ENCODE measurements at regions not wholly inside any gene's neighbourhood (a gene's known extent, or its start where the extent isn't known, plus 50 kb on each side); places are given as distances from the start of the nearest gene placed in this dataset.
A peak's percentile ranks its signal among the peaks of the same experiment; 100 is the strongest.
"Not testable (repeated sequence)": the region's sequence is repeated elsewhere in the genome, so short reads cannot be mapped to it uniquely, and the experiment has no call there.

DNA sequence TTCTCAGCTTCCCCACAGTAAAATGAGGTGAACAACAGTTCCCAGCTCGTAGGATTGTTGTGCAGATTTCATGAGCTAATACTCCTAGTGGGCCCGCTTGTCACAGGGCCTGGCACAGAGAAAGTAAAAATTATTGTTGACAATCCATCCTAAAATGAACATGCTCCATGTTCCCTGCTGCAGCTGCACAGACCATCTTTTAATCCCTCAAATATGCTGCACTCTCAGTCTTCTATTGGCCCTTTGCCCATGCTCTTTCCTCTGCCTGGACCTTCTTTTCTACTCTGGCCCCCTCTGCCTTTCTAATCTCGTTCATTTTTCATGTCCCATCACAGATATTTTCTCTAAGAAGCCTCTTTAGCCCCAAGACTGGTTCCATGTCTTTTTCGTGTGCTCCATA is 117.7 kb upstream of the NR3C1 start:
- no peak for DNase-seq

DNA sequence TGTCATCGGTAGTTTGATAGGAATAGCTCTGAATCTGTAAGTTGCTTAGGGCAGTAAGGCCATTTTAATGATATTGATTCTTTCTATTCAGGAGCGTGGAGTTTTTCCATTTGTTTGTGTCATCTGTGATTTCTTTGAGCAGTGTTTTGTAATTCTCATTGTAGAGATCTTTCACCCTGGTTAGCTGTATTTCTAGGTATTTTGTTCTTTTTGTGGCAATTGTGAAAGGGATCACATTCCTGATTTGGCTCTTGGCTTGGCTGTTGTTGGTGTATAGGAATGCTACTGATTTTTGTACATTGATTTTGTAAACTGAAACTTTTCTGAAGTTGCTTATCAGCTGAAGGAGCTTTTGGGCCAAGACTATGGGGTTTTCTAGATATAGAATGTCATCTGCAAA is 115.7 kb upstream of the NR3C1 start:
- DNase-seq: not testable (repeated sequence)

GRCh38 chr5:143517824-143518223 is 114.3 kb upstream of the NR3C1 start:
- DNase-seq: not testable (repeated sequence)

GRCh38 chr5:143516249-143516648 is 112.8 kb upstream of the NR3C1 start:
- no peak for DNase-seq

DNA sequence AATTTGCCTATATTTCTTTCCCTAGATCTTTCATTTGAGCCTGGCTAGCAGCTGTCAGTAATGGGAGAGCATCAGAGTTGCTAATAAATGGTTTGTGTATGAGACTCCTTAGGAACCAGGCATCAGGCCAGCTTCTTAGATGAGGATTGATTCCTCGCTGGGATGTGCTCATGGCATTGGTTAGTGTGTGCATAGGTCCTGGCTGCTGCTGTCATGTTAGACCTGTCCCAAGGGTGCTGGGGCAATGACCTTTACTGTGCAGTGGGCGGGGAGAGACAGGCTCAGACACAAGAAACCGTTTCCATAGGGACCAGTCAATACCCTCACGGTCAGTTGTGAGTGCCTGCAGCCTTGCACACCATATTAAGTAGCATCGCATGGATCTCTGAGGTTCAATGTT is 112.3 kb upstream of the NR3C1 start:
- DNase-seq: peak; percentile 24

- no peak for DNase-seq
Observed at GRCh38 chr5:143514616-143515335, 111.3 kb upstream of the NR3C1 start.

DNA sequence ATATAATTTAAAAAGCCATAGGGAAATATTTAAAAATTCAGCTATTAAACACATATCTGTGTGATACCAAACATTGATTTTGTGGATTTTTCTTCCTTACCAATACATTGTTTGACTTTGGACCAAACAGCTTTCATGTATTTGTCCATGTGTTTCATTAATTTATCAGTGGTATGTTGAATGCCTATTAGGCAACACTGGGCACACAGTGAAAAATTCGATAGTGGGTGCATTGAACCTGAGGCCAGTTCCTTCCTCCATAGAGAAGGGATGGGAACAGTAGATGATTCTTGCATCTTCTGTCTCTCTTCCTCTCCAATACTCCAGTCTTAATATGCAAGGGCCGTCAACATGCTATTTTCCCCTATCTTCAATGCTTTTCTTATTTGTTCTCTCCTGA is 110.2 kb upstream of the NR3C1 start:
- DNase-seq: no peak

DNA sequence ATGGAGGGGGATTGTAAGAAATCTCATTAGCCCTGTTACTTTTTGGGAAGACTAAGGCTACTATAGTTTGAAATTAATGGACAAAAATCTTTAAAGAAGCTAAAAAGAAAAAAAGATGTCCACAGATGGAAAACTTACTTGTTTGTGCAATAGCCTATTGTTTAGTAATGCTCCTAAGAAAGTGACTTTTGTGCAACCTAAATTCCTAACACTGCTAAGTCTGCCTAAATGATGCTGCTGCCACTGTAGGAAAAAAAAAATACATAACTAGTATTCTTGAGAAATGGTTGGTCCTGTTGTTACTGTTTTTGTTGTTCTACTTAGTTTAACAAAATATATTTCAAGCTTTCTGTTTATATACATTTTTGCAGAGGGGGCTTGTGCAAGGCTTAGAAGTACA is 108.2 kb upstream of the NR3C1 start:
- DNase-seq: no peak

DNA sequence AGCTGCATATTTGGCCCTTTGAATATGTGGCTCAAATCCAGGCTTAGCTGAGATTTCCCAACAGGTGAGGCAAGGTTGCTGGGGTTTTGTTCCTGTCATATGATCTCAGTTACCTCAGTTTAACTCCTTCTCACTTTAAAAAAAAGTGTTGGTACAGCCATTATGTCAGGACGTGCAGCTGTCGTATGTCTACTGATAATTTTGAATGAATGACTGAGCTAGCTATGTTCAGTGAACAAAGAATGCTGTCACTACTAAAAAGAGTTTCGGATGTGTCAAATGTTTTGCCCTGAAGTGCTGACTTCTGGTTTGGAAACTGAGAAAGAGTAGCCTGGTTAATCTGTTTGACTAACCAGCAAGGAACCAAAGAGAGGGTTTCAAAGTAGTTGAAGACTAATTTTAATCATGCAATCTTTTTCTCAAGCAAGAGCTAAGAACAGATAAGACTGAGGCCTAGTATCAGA is 106.3 kb upstream of the NR3C1 start:
- DNase-seq: no peak

DNA sequence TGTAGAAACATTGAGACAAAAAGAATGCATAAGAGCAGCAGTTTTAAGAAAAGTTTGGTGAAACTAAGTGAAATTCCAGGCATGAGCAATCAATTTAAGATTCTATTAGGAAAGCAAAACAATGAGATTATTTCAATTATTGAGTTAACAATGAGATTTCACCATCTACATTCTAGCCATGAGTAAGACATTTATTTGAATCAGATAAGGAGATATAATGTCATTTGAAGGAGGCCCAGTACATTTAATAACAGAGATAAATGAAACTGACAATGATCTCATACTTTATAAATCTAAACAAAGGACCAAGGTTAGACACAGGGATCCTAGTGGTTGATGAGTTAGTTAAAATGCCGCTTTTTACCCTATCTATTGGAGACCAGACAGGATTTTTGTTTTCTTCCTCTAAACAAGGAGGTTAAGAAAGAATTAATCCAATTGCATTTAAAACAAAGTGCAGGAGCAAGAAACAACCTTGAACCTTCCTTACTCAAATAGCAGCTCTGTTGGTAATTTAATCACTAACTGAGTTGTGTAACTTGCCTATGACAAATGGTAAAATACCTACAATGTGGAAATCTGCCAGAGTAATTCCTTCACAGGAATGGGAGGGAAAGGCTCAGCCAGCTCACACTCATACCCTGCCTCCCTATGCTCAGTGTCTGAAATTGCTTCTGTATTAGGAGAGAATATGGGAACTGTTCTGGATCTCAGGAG is 103.5 kb upstream of the NR3C1 start:
- DNase-seq: no peak

DNA sequence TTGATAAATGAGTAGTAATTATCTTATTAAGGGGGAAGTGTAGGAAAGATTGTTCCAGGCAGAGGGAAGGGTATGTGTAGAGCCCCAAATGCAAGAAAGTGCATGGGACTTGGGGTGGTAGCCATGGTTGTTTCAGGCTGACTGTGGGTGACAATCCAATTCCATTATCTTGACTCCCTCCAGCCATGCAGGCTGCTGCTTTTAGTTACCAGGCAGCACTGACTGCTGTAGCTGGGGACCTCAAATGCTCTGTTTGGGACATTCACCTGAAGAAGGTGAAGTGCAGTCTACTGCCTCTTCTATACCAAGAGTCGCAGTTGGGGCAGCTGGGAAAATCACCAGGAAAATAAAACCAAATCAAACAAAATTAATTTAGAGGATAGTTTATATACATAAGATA is 102.4 kb upstream of the NR3C1 start:
- DNase-seq: no peak

DNA sequence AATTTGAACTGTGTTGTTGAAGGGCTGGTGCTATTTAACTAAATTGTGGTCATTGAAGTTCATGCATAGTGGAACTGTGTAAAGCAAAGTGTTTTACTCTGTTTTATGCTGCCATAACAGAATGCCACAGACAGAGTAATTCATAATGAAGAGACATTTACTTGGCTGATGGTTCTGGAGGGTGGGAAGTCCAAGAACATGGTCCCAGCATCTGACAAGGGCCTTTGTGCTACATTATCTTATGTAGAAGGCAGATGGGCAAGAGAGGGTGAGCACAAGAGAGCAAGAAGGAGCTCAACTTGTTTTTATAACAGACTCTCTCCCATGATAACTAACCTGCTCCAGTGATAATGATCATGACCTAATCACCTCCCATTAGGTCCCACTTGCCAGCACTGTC is 101.9 kb upstream of the NR3C1 start:
- no peak for DNase-seq

DNA sequence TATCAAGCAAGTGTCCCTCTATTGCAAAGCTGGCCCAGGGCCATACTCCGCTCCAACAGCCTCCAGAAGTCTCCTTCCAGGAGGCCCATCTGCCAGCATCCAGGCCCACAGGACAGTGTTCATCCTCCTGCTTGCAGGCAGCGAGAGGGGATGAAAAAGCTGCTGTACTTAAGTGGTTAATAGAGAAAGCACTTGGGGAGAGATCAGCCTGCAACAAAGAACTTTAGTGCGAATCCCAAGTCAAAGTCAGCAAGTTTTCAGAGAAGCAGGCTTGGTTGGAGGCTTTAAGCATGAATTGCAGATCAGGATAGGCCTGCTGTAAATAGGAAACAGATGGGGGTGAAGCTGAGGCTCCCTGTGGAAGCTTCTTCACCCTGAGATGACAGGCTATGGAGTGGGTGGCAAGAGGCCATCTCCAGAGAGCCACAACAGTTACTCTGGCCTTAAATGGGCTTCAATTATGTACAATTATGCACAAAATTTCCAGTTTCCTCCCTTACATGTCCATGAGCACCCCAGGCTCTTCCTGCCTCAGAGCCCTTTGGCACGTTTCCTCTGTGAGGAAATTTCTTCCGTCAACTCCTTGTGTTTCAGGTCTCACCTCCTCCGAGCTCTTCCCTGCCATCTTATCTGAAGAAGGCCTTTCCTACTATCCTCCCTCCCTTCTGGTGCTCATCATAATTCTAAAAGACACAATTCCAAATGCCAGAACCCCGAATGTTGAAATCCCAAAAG is 98.0 kb upstream of the NR3C1 start:
- no peak for DNase-seq

DNA sequence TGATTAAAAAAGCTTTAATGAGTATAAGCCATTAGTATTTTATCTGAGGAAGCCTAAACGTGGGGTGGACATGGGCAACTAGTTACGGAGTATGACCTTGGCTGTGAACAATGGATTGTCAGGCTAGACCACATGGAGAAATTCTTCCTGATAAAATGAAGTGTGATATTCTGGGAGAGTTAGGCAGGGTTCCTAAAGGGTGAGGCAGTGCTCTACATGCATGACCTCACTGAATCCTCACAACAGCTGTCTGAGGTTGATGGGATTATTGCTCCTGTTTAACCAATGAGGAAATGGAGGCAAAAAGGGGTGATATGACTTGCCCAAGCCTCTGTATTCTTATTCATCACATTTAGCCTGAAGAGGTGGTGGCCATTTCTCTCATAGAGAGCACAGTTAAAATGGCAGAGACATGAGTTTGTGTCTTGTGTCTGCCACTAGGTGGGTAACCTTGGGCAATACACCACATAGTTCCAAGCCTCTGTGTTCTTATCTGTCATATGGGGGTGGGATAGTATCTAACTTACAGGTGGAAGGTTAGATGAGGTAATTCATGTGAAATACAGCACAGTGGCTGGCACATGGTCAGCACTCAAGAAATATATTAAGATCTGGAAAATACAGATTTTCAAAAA is 96.1 kb upstream of the NR3C1 start:
- DNase-seq: no peak

GRCh38 chr5:143498821-143499220 is 95.3 kb upstream of the NR3C1 start:
- no peak for DNase-seq

- DNase-seq: no peak
Observed at GRCh38 chr5:143497749-143498148, 94.3 kb upstream of the NR3C1 start.

GRCh38 chr5:143496943-143497342 is 93.5 kb upstream of the NR3C1 start:
- no peak for DNase-seq

- peak; percentile 82 for DNase-seq
Observed at GRCh38 chr5:143495821-143496275, 92.4 kb upstream of the NR3C1 start.

GRCh38 chr5:143495110-143495509 is 91.6 kb upstream of the NR3C1 start:
- DNase-seq: no peak

GRCh38 chr5:143494595-143494994 is 91.1 kb upstream of the NR3C1 start:
- DNase-seq: no peak

DNA sequence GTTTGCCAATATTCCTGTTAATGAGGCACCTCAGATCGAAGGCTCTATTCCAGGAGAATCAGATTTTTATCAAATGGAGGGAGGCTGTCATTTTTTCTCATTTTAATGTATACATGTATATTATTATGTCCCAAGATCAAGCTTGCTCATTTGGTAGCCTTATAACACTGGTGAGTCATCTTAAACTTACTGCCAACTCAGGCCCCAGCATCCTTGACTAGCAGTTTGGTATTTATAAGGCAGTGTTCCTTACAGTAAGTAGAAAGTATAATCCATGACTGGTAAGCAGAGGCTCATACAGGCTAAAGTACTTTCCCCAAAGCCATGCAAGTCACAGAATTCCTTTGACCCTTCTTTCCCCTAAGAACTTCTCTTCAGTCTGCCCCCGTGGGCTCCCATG is 90.7 kb upstream of the NR3C1 start:
- DNase-seq: no peak

DNA sequence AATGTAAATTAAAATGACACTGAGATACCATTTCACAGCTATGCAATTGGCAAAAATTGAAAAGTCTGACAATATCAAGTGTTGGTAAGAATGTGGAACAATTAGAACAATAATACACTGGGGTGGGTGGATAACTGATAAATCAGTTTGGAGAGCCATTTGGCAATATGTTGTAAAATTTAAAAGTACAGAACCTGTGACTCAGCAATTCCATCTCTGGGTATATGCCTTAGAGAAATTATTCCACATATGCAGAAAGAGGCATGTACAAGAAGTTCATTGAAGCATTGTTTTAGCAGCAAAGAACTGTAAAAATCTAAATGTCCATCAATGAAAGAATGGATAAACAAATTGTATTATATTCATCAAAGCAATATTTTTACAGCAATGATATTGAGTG is 89.3 kb upstream of the NR3C1 start:
- no peak for DNase-seq

DNA sequence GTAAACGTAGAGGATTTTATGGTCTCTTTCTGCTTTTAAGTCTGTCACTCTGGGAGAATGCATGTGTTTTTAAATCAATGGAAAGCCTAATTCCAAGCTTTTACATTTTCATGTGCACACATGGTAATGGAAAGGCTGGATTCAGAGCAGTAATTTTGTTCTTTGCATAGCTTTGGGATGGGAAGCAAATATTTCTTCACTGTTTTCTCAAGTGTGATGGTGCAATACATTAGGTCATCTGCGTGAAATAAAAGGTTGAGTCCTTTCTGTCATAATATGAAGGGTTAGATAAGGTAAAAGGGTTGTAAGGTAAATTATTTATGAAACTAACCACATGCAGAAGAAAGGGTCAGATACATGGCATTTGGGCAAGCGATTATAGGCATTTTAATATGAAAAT is 88.2 kb upstream of the NR3C1 start:
- no peak for DNase-seq
